ENCODE measurements at regions not wholly inside any gene's neighbourhood (a gene's known extent, or its start where the extent isn't known, plus 50 kb on each side); places are given as distances from the start of the nearest gene placed in this dataset.
"Not testable (repeated sequence)": the region's sequence is repeated elsewhere in the genome, so short reads cannot be mapped to it uniquely, and the experiment has no call there.

- no peak for FAIRE-seq
Observed at GRCh38 chrX:77003956-77004355, 443.2 kb upstream of the FGF16 start.

DNA sequence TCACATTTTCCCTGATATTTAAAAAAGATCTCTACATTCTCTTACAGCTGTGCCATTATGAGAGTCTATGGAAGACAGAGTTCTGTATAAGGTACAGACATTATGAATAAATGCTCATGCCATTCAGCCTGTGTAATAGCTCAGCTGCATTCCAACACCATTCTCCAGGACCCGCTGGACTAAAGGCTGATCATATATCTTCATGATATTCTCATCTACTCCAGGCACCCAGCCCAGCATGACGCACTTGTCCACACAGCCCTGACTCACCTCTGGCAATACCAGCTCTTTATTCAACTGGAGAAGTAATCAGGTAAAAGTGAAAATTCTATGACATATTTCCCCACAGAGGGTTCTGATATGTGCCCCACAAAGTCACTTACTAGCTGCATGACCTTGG lies 437.5 kb upstream of the FGF16 start:
- FAIRE-seq = peak; percentile 45

- FAIRE-seq = peak; percentile 36
Observed at GRCh38 chrX:77014377-77015372, 432.5 kb upstream of the FGF16 start.

- FAIRE-seq = no peak
Observed at GRCh38 chrX:77017093-77017492, 430.1 kb upstream of the FGF16 start.

DNA sequence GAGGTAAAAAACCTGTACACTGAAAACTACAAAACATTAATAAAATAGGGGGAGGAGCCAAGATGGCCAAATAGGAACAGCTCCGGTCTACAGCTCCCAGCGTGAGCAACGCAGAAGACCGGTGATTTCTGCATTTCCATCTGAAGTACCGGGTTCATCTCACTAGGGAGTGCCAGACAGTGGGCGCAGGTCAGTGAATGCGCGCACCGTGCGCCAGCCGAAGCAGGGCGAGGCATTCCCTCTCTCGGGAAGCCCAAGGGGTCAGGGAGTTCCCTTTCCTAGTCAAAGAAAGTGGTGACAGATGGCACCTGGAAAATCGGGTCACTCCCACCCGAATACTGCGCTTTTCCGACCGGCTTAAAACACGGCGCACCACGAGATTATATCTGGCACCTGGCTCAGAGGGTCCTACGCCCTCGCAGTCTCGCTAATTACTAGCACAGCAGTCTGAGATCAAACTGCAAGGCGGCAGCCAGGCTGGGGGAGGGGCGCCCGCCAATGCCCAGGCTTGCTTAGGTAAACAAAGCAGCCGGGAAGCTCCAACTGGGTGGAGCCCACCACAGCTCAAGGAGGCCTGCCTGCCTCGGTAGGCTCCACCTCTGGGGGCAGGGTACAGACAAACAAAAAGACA lies 400.9 kb upstream of the FGF16 start:
- not testable (repeated sequence) for FAIRE-seq

DNA sequence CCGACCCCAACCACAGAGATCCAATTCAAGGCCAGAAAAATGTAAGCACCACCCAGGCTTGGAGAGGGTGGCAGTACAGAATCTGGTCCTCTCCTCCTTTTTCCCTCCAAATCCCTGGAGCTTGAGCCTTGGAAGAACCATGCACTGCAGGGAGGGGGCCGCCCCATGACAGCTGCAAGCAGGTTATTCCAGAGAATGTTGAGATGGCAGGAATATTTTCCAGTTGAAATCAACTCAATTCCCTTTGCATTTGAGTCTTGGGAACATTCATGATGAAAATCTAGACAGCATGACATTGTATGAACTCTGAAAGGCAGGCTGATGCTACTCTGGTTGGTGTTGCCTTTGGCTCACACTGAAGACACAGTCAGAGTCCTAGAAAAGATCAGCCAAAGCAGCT lies 386.6 kb upstream of the FGF16 start:
- FAIRE-seq = no peak

DNA sequence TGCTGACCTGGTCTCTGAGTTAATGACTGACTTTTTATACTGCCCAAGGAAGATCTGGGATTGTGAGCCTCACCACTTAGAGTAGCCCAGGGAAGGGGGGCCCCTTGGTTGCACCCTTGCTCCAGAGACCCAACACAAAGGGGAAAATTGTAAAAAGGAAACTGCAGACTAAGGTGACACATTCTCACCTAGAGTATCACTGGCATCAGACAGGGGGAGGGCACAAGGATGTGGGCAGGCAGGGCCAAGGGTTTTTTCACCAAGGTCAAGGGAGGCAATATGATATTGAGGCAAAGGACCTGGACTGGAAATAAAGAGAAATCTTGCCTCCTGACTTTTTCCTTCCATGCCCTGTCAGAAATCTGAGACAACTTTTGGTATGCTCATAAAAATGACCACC lies 386.2 kb upstream of the FGF16 start:
- FAIRE-seq = no peak

DNA sequence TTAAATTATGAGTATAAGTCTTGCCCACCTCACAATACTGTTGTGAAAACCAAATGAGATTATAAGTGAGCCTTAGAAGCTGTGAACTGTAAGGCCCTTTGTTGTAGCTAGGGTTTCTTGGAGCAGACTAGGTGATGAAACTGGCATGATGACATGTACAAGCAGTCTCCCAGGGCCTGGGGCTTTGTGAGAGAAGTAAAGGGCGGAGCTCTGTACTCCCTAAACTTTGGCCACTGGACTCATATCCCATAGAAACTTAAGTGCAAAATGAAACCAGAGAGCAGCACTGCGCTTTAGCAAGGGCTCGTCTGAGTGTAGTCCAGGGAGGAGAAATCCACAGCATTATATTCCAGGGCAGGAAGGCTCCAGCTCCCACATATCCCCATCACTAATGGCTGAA lies 385.6 kb upstream of the FGF16 start:
- FAIRE-seq = no peak

- no peak for FAIRE-seq
Observed at GRCh38 chrX:77065896-77066295, 381.3 kb upstream of the FGF16 start.

GRCh38 chrX:77070202-77070918 lies 376.8 kb upstream of the FGF16 start:
- no peak for FAIRE-seq

GRCh38 chrX:77076896-77077295 lies 370.3 kb upstream of the FGF16 start:
- FAIRE-seq = no peak

GRCh38 chrX:77081237-77081636 lies 366.0 kb upstream of the FGF16 start:
- FAIRE-seq = not testable (repeated sequence)

DNA sequence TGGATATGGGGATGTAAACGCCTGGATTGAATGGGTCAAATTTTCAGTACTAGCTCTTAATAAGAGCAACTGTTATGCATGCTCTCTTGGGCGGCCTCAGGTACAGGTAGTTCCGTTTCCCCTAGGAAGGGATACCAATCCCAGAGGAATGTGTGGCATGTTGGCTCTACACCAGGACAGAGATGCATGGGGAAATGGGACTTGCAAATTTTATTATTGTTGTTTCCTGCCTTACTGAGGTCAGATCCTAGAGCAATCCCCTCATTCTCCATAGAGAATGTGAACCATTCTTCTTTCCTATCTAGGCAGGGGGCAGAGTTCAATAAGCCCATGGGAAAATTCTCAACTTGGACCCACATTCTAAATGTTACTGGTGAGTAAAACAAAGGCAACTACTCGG lies 361.8 kb upstream of the FGF16 start:
- no peak for FAIRE-seq

DNA sequence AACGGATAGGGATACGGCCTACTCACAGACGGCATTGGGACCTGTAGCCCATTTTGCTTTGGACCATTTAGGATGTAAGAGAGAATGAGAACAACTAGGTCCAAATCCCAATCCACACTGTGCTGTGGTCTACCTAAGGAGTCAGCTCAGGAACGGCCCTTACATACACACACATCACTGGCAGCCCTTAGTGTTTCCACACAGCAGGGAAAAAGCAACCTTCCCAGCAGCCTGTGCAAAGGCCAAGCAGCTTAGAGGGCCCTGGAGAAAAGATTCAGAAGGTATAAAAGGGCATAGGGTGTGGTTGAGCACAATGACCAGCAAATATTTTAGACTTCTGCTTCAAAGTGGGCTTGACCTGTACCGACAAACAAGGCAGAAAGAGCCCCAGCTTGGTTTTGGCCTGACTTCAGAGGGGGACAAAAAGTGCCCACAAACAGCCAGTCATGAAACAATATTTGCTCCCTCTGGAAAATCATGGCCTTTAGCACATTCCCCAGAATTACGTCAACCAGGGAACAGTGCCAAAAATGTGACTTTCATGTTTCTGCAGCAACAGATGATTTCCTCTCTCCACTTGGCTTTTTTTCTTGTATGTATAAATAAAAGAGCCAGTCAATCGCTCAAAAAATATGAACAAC lies 359.5 kb upstream of the FGF16 start:
- no peak for FAIRE-seq

DNA sequence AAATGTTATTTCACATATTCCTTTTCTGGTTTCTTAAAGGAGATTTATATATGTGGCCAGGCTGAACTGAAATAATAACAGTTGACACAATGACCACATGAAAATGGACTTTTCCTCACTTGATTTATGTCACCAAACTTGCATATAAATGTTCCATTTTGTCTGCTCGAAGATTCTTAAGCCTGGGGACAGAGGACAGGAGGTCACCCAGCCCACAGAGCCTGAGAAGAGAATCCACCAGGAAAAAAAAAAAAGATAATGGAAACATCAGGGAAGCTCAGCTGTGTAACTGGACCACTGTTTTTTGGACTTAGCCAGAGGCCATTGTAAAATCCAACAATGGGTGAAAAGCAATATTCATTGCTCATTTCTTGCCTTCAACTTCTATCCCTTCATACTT lies 359.0 kb upstream of the FGF16 start:
- FAIRE-seq = no peak

- FAIRE-seq = no peak
Observed at GRCh38 chrX:77114501-77114900, 332.7 kb upstream of the FGF16 start.

GRCh38 chrX:77118686-77119085 lies 328.5 kb upstream of the FGF16 start:
- no peak for FAIRE-seq

DNA sequence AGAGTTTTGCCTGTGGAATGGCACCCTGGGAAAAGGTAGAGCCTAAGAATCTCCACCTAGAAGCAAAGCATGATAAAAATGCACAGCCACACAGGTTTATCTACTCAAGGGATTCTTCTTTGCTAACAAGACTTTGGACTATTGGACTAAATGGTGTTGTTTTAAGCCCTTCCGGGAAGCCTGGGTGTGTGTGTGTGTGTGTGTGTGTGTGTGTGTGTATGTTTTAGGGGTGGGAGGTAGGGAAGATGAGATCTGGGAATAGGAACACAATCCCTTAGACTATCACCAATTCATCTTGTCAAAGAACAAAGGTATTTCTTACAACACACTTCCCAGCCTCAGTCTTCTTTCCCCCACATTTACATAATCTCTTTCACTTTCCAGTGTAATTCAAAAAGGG lies 327.5 kb upstream of the FGF16 start:
- FAIRE-seq = no peak

- not testable (repeated sequence) for FAIRE-seq
Observed at GRCh38 chrX:77123917-77124316, 323.3 kb upstream of the FGF16 start.

DNA sequence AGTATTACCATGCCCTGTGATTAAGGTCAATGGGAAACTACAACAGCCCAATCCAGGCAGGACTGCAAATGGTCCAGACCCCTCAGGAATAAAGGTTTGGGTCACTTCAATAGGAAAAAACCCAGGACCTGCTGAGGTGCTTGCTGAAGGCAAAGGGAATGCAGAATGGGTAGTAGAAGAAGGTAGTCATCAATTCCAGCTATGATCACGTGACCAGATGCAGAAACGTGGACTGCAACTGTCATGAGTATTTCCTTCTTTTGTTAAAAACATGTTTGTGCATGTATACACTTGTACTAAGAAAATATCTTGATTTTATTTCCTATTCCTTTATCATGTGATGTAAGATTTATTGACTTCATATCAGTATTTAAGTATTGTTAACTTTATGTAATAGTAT lies 319.6 kb upstream of the FGF16 start:
- not testable (repeated sequence) for FAIRE-seq

- no peak for FAIRE-seq
Observed at GRCh38 chrX:77143907-77144306, 303.3 kb upstream of the FGF16 start.

GRCh38 chrX:77160301-77160700 lies 286.9 kb upstream of the FGF16 start:
- FAIRE-seq = no peak

- FAIRE-seq = no peak
Observed at GRCh38 chrX:77162777-77163176, 284.4 kb upstream of the FGF16 start.

All from islet of Langerhans (tissue), 1 donor.